Chondrocyte (in vitro differentiated cells): ENCODE measurements at regions not wholly inside any gene's neighbourhood (a gene's known extent, or its start where the extent isn't known, plus 50 kb on each side); places are given as distances from the start of the nearest gene placed in this dataset.

Source experiments
- DNase-seq: peaks from one replicate; pipeline ENCODE4 v3.0.0; 2021; ENCODE audit warnings: mixed read lengths, low spot score
- H3K27ac Mint-ChIP-seq: one replicate; pipeline ENCODE4 v1.8.0; 2021; ENCODE audit warnings: mild to moderate bottlenecking, moderate library complexity, mixed read lengths; ENCODE audit not compliant: unreplicated experiment
- H3K27me3 Mint-ChIP-seq: 2 replicates; pipeline ENCODE4 v1.8.0; 2021; ENCODE audit warnings: low read depth, mixed read lengths
- H3K36me3 Mint-ChIP-seq: 2 replicates; pipeline ENCODE4 v1.8.0; 2021; ENCODE audit warnings: low read depth, mixed read lengths
- H3K4me1 Mint-ChIP-seq: 2 replicates; pipeline ENCODE4 v1.8.0; 2021; ENCODE audit warnings: low read depth, mild to moderate bottlenecking, mixed read lengths
- H3K4me3 Mint-ChIP-seq: one replicate; pipeline ENCODE4 v1.8.0; 2021; ENCODE audit warnings: mild to moderate bottlenecking, moderate library complexity, mixed read lengths; ENCODE audit not compliant: unreplicated experiment
- H3K9me3 Mint-ChIP-seq: 2 replicates; pipeline ENCODE4 v1.8.0; 2021; ENCODE audit warnings: low read depth, mixed read lengths
- TF ChIP-seq, protein P1 (sequence below): fragments of 200-600 bp; sonication (generic); IDR thresholded peaks from 2 replicates; pipeline ENCODE4 v1.5.0; 2021; ENCODE audit warnings: antibody characterized with exemption, mild to moderate bottlenecking, moderate library complexity

- DNase-seq, result no peak
- Mint-ChIP-seq H3K4me3 (no peak overlapping the region), H3K4me1 (no peaks in the 10 kb centered on the region), H3K27me3 (peaks cover 7% of the 10 kb centered on the region), H3K27ac (no peak overlapping the region), H3K9me3 (peaks cover 8% of the 10 kb centered on the region), H3K36me3 (no peaks in the 10 kb centered on the region)
- TF ChIP-seq, protein P1, sequence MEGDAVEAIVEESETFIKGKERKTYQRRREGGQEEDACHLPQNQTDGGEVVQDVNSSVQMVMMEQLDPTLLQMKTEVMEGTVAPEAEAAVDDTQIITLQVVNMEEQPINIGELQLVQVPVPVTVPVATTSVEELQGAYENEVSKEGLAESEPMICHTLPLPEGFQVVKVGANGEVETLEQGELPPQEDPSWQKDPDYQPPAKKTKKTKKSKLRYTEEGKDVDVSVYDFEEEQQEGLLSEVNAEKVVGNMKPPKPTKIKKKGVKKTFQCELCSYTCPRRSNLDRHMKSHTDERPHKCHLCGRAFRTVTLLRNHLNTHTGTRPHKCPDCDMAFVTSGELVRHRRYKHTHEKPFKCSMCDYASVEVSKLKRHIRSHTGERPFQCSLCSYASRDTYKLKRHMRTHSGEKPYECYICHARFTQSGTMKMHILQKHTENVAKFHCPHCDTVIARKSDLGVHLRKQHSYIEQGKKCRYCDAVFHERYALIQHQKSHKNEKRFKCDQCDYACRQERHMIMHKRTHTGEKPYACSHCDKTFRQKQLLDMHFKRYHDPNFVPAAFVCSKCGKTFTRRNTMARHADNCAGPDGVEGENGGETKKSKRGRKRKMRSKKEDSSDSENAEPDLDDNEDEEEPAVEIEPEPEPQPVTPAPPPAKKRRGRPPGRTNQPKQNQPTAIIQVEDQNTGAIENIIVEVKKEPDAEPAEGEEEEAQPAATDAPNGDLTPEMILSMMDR, result no peak
Observed at GRCh38 chrX:113920661-113921060, 663.2 kb upstream of the HTR2C start.

- TF ChIP-seq, protein P1, result no peak
- no peak overlapping the region for H3K27ac Mint-ChIP-seq
- H3K36me3 Mint-ChIP-seq, result no peaks in the 10 kb centered on the region
- no peaks in the 10 kb centered on the region for H3K4me1 Mint-ChIP-seq
- peaks cover under 1% of the 10 kb centered on the region for H3K9me3 Mint-ChIP-seq
- no peak overlapping the region for H3K4me3 Mint-ChIP-seq
- no peak for DNase-seq
- peaks cover 6% of the 10 kb centered on the region for H3K27me3 Mint-ChIP-seq
Observed at GRCh38 chrX:113919387-113919786, 664.5 kb upstream of the HTR2C start.

GRCh38 chrX:113906168-113906567, 677.7 kb upstream of the HTR2C start:
- TF ChIP-seq, protein P1, result no peak
- no peak for DNase-seq
- Mint-ChIP-seq H3K27ac (no peak overlapping the region), H3K36me3 (no peaks in the 10 kb centered on the region), H3K4me3 (no peak overlapping the region), H3K9me3 (peaks cover 5% of the 10 kb centered on the region), H3K4me1 (no peaks in the 10 kb centered on the region), H3K27me3 (no peaks in the 10 kb centered on the region)

DNA sequence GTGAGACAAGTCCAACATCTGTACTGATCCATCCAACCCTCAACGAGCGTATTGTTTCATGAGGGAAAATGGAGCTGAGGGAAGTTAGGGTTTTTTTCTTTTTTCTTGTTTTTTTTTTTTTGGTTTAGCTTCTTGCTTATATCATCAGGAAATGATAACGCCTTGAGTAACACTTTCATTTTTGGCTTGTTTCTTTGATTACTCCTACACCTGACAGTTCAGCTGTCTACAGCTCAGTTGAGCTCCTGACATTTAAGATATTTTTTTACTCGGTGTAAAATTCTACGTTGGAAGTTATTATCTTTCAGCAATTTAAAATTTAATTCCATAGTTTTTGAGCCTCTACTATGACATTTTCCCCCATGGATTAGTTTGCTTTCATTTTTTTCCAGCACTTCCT, 691.0 kb upstream of the HTR2C start:
- Mint-ChIP-seq H3K36me3 (no peaks in the 10 kb centered on the region), H3K27ac (no peak overlapping the region), H3K4me3 (no peak overlapping the region), H3K9me3 (peaks cover 26% of the 10 kb centered on the region), H3K27me3 (no peaks in the 10 kb centered on the region), H3K4me1 (no peaks in the 10 kb centered on the region)
- TF ChIP-seq, protein P1, result no peak
- DNase-seq, result no peak

DNA sequence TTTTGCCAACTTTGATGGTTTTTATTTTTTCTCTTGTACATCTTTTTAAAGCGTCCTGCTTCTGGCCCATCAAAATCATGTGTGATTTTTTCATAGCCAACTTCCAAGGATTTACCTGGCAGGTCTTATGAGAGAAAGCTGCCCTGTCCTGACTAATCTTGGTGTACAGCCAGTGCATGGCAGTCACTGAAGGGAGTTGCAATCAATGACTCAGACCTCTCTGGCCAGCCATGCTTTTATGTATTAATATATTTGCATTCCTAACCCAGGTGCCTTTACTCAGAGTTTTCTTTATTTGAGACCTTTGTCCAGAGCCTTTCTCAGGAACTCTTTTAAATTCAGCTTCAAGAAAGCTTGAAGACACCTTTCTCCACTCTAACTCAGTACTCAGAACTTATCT, 691.5 kb upstream of the HTR2C start:
- no peak for DNase-seq
- TF ChIP-seq, protein P1, result no peak
- no peaks in the 10 kb centered on the region for H3K36me3 Mint-ChIP-seq

More for the DNA sequence above, 691.5 kb upstream of the HTR2C start:
- H3K9me3 Mint-ChIP-seq, result peaks cover 26% of the 10 kb centered on the region
- no peaks in the 10 kb centered on the region for H3K4me1 Mint-ChIP-seq
- H3K27ac Mint-ChIP-seq, result no peak overlapping the region
- peaks cover 2% of the 10 kb centered on the region for H3K27me3 Mint-ChIP-seq
- no peak overlapping the region for H3K4me3 Mint-ChIP-seq
